Spleen (tissue), 7 donors: ENCODE measurements at regions not wholly inside any gene's neighbourhood (a gene's known extent, or its start where the extent isn't known, plus 50 kb on each side); places are given as distances from the start of the nearest gene placed in this dataset.

Experiments used
- CTCF ChIP-seq, 11 experiments: fragments of 200-600 bp in 7 of 11; fragments of 450-650 bp in 4 of 11; sonication (generic) in 4 of 11; IDR thresholded peaks in 8 of 11; conservative IDR thresholded peaks in 3 of 11; 1 replicate in 7 of 11; 2 replicates in 4 of 11; pipeline versions ENCODE4 v1.4.0 to v1.8.0; 2016 to 2021; ENCODE audit warnings: antibody characterized with exemption in 11 of 11, inconsistent platforms in 4 of 11, mild to moderate bottlenecking in 1 of 11
- POLR2A ChIP-seq, 3 donors: fragments of 450-650 bp; IDR thresholded peaks; one replicate each; pipeline ENCODE4 v1.5.1; 2017; ENCODE audit warnings: antibody characterized with exemption in 3 of 3, mild to moderate bottlenecking in 1 of 3
- POLR2AphosphoS5 ChIP-seq, 3 donors: sonication (generic); formaldehyde crosslinking; IDR thresholded peaks; one replicate each; pipeline ENCODE4 v1.5.1; 2017; ENCODE audit warnings: antibody characterized with exemption in 3 of 3
- donor health status: DM: no; HTN: no; CAD: no; lungs with moderate emphysema.
- donor health status: DM: no; HTN: no; CAD: no.
- donor health status: DM: no; HTN: no; CAD: no.

- TF ChIP-seq CTCF (IDR thresholded peaks at IDR 0.05 in 8 of 11, conservative IDR thresholded peaks at IDR 0.05 in 3 of 11), result no peak
- no peak for TF ChIP-seq POLR2A (IDR thresholded peaks at IDR 0.05)
- TF ChIP-seq POLR2AphosphoS5 (IDR thresholded peaks at IDR 0.05), result no peak
Observed at GRCh38 chr9:78127279-78128225, 95.9 kb upstream of the GNAQ start.
